ENCODE measurements at regions not wholly inside any gene's neighbourhood (a gene's known extent, or its start where the extent isn't known, plus 50 kb on each side); places are given as distances from the start of the nearest gene placed in this dataset.
"Not testable (repeated sequence)": the region's sequence is repeated elsewhere in the genome, so short reads cannot be mapped to it uniquely, and the experiment has no call there.

DNA sequence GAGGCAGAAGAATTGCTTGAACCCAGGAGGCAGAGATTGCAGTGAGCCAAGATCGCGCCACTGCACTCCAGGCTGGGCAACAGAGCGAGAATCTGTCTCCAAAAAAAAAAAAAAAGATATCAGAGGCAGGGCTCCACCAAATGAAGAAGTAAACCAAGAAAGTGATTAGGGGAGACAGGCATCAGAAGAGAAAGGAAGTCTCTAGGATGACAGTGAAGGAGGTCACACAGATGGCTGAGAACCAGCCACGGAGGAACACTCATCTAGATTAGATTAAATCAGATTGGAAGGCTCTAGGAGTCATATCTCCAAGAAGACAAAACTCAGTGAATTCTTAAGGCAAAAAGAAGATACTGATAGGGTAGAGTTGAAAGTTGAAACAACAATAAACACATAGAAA lies 102.2 kb upstream of the CCDC28A start:
- POLR2A ChIA-PET = interaction anchor here (1.0 to 1.5 kb wide), 2 partner anchors 20 to 22 kb away, joined by 3 to 6 read pairs; no protein-coding TSS in a partner anchor
- TF ChIP-seq ELF4 (IDR thresholded peaks at IDR 0.05) (no peak), CTBP1 (IDR thresholded peaks at IDR 0.05; ENCODE audit: borderline replicate concordance) (no peak), TARDBP (IDR thresholded peaks at IDR 0.05) (no peak), LEF1 (IDR thresholded peaks at IDR 0.05; ENCODE audit: borderline replicate concordance) (no peak), FOXM1 (IDR thresholded peaks at IDR 0.05; ENCODE audit: borderline replicate concordance) (no peak)
- CTCF ChIA-PET = no interaction called here
- no peak for DNase-seq (ENCODE audit: extremely low spot score)

DNA sequence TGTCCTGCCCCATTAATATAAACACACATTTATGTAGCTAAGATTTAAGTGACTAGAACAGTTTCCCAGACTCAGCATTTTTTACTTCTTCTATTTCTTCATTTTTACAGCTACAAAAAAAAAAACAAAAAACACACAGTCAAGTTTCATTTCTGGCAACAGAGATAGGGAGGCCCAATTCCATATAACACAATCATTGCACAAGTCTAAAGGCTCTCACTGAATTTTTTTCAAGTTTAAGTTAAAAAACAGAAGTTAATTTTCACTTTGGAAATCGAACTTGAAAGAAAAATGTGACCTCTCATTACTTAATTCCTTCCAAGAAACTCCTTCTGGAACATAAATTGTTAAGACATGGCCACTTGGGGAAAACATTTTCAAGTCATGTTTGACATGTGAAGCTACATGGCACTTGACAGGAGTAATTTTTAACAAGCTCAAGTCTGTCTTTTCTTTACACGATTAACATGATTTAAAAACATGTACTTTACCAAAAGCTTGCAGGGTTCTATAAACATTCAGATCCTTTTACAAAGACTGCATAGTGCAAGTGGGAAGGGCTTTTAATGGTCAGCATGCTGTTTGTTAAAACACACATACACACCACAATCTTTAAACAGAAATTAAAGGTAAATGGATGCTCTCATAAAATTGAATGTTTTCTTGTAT lies 100.1 kb upstream of the CCDC28A start:
- TF ChIP-seq, protein P1, sequence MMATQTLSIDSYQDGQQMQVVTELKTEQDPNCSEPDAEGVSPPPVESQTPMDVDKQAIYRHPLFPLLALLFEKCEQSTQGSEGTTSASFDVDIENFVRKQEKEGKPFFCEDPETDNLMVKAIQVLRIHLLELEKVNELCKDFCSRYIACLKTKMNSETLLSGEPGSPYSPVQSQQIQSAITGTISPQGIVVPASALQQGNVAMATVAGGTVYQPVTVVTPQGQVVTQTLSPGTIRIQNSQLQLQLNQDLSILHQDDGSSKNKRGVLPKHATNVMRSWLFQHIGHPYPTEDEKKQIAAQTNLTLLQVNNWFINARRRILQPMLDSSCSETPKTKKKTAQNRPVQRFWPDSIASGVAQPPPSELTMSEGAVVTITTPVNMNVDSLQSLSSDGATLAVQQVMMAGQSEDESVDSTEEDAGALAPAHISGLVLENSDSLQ (IDR thresholded peaks at IDR 0.05) = peak; percentile 76
- no peak for TF ChIP-seq HDGF (IDR thresholded peaks at IDR 0.05; ENCODE audit: borderline replicate concordance)
- no peak for TF ChIP-seq ZNF384 (IDR thresholded peaks at IDR 0.05)
- DNase-seq (ENCODE audit: extremely low spot score) = no peak
- ChIA-PET CTCF (interaction anchor here (0.6 to 1.2 kb wide), 2 partner anchors 20 to 24 kb away, joined by 3 to 5 read pairs; no protein-coding TSS in a partner anchor), POLR2A (interaction anchor here (0.5 to 0.9 kb wide), 2 partner anchors 18 to 37 kb away, joined by 3 to 5 read pairs; no protein-coding TSS in a partner anchor)

DNA sequence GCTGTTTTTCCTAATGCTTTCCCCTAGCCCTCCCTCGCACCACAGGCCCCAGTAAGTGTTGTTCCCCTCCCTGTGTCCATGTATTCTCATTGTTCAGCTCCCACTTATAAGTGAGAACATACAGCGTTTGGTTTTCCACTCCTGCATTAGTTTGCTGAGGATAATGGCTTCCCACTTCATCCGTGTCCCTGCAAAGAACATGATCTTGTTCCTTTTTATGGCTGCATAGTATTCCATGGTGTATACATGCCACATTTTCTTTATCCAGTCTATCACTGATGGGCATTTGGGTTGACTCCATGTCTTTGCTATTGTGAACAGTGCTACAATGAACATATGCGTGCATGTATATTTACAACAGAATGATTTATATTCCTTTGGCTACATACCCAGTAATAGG lies 99.1 kb upstream of the CCDC28A start:
- CTCF ChIA-PET; DNase-seq (ENCODE audit: extremely low spot score): not testable (repeated sequence)
- POLR2A ChIA-PET = interaction anchor here (0.9 kb wide), 1 partner anchor 17 kb away, joined by 5 read pairs; no protein-coding TSS in a partner anchor

DNA sequence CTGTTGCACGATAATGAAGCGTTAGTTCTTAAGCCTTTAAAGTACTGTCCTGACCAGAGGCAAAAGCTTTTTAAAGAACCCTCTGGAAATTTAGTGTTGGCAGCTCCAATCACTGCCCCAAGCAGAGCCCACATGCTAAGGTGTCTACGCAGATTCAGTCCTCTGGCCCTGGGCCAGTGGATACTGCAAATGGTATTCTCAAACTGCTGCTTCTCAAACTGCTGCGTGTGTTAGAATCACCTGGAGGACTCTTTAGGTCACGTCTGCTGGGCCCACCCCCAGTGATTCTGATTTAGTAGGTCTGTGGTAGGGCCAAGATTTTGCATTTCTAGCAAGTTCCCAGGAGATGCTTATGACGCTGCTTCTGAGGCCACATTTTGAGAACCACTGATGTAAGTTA lies 96.0 kb upstream of the CCDC28A start:
- CTCF ChIA-PET = no interaction called here
- DNase-seq (ENCODE audit: extremely low spot score) = no peak
- POLR2A ChIA-PET = no interaction called here
- no peak for TF ChIP-seq HDGF (IDR thresholded peaks at IDR 0.05; ENCODE audit: borderline replicate concordance)
- TF ChIP-seq ZNF384 (IDR thresholded peaks at IDR 0.05) = no peak

DNA sequence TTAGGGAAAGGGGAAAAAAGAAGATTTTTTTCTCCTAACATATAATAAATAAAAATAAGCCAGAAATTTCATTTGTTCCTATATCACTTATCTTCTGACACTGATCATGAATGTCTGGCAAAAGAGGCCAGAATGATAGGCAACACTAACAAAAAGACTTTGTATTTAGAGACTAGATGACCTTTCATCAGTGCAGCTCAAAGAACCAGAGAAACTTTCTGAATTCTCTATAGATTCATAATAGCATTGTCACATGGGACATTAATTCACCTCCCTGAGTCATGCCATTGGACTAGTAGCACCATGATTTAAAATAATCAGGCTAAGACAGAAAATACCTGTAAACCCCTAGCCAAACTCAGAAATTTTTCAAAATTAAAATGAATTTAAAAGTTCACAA lies 95.4 kb upstream of the CCDC28A start:
- no peak for DNase-seq (ENCODE audit: extremely low spot score)
- ChIA-PET POLR2A (no interaction called here), CTCF (no interaction called here)
- TF ChIP-seq L3MBTL2 (conservative IDR thresholded peaks at IDR 0.05) (no peak), HDGF (IDR thresholded peaks at IDR 0.05; ENCODE audit: borderline replicate concordance) (no peak), SUZ12 (IDR thresholded peaks at IDR 0.05) (no peak), FOXK2 (IDR thresholded peaks at IDR 0.05) (no peak), SP1 (IDR thresholded peaks at IDR 0.05) (no peak), ARNT (IDR thresholded peaks at IDR 0.05) (no peak), NFRKB (IDR thresholded peaks at IDR 0.05) (no peak), FOXA1 (IDR thresholded peaks at IDR 0.05) (no peak), ZNF384 (IDR thresholded peaks at IDR 0.05) (no peak), BHLHE40 (IDR thresholded peaks at IDR 0.05; ENCODE audit: borderline replicate concordance) (no peak), TARDBP (IDR thresholded peaks at IDR 0.05) (no peak), FOXM1 (IDR thresholded peaks at IDR 0.05; ENCODE audit: borderline replicate concordance) (no peak), CTBP1 (IDR thresholded peaks at IDR 0.05; ENCODE audit: borderline replicate concordance) (no peak)

DNA sequence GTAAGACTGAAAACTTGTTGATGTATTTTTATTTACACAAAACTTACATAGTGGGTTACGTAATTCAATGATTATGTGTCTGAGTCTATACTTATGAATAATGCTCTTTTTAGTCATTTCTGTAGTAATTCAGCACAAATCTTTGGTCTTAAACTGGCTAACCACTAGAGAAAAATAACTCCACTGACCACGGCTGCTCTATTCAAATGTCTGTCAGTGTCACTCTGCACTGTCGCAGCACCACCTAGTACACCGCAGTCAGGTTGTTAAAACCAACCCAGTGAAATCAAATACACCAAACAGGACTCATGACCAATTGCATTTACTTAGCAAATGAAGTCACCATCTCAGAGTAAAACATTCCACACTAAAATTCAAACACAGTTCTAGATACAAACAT lies 93.5 kb upstream of the CCDC28A start:
- DNase-seq (ENCODE audit: extremely low spot score) = no peak
- POLR2A ChIA-PET = no interaction called here
- TF ChIP-seq NFRKB (IDR thresholded peaks at IDR 0.05) (no peak), ARNT (IDR thresholded peaks at IDR 0.05) (no peak), ELF4 (IDR thresholded peaks at IDR 0.05) (no peak)
- TF ChIP-seq, protein P1 (IDR thresholded peaks at IDR 0.05) = peak; percentile 54; the same call in 1 of the 2 replicates
- CTCF ChIA-PET = no interaction called here

DNA sequence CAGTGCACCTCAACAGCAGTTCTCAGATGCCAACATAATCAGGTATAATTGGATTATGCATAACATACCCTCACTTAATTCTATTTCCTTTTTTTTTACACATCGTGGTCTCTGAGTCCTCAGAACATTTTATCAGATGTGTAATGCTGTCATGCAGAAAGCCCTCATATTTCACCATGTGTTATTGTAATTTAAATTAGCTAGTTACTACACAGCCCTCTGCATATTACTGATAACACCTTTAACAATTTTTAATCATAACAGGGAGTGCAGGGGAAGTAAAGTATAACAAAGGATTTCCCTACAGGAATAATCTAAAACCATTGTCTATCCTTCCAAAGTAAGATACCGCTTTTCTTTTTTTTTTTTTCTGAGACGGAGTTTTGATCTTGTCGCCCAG lies 91.9 kb upstream of the CCDC28A start:
- TF ChIP-seq ZNF384 (IDR thresholded peaks at IDR 0.05) (no peak), FOXM1 (IDR thresholded peaks at IDR 0.05; ENCODE audit: borderline replicate concordance) (no peak), LEF1 (IDR thresholded peaks at IDR 0.05; ENCODE audit: borderline replicate concordance) (no peak), NFRKB (IDR thresholded peaks at IDR 0.05) (no peak), L3MBTL2 (conservative IDR thresholded peaks at IDR 0.05) (no peak), HDGF (IDR thresholded peaks at IDR 0.05; ENCODE audit: borderline replicate concordance) (no peak), FOXA1 (IDR thresholded peaks at IDR 0.05) (no peak), SUZ12 (IDR thresholded peaks at IDR 0.05) (no peak), CTBP1 (IDR thresholded peaks at IDR 0.05; ENCODE audit: borderline replicate concordance) (no peak), SP1 (IDR thresholded peaks at IDR 0.05) (no peak), ELF4 (IDR thresholded peaks at IDR 0.05) (no peak), BHLHE40 (IDR thresholded peaks at IDR 0.05; ENCODE audit: borderline replicate concordance) (no peak)
- TF ChIP-seq, protein P1 (IDR thresholded peaks at IDR 0.05) = no peak
- POLR2A ChIA-PET = interaction anchor here (1.2 kb wide), 1 partner anchor 10 kb away, joined by 3 read pairs; no protein-coding TSS in a partner anchor
- CTCF ChIA-PET = interaction anchor here (0.6 kb wide), 1 partner anchor 55 kb away, joined by 7 read pairs; no protein-coding TSS in a partner anchor
- DNase-seq (ENCODE audit: extremely low spot score) = no peak
